Mesendoderm (in vitro differentiated cells): ENCODE measurements at regions not wholly inside any gene's neighbourhood (a gene's known extent, or its start where the extent isn't known, plus 50 kb on each side); places are given as distances from the start of the nearest gene placed in this dataset.

Experiments
- DNase-seq: peaks from one replicate; pipeline ENCODE4 v3.0.0; 2013
- H2AK5ac ChIP-seq: 2 replicates; pipeline ENCODE4 v1.6.1; 2013; ENCODE audit warnings: low read length, inconsistent platforms
- H2BK120ac ChIP-seq: 2 replicates; pipeline ENCODE4 v1.6.1; 2013; ENCODE audit warnings: low read depth, mild to moderate bottlenecking, low read length, moderate library complexity, mixed read lengths
- H2BK15ac ChIP-seq: replicated peaks from 2 replicates; pipeline ENCODE4 v1.6.1; 2013; ENCODE audit warnings: low read depth, mild to moderate bottlenecking, moderate library complexity
- H2BK5ac ChIP-seq: 2 replicates; pipeline ENCODE4 v1.6.1; 2013; ENCODE audit warnings: low read length, inconsistent platforms
- H3K18ac ChIP-seq: 2 replicates; pipeline ENCODE4 v1.6.1; 2013; ENCODE audit warnings: mild to moderate bottlenecking, low read length, mixed read lengths
- H3K23ac ChIP-seq: one replicate; pipeline ENCODE4 v1.6.1; 2013; ENCODE audit warnings: low read length
- H3K27ac ChIP-seq: 2 replicates; pipeline ENCODE4 v1.5.1; 2013; ENCODE audit warnings: low read depth, mild to moderate bottlenecking, inconsistent platforms, low read length, moderate library complexity
- H3K27me3 ChIP-seq: 2 replicates; pipeline ENCODE4 v1.6.1; 2013; ENCODE audit warnings: low read length, control low read depth, mild to moderate bottlenecking, inconsistent platforms; ENCODE audit not compliant: insufficient read depth, poor library complexity
- H3K36me3 ChIP-seq: 2 replicates; pipeline ENCODE4 v1.6.1; 2013; ENCODE audit warnings: low read length, inconsistent platforms; ENCODE audit not compliant: control insufficient read depth, insufficient read depth
- H3K4ac ChIP-seq: one replicate; pipeline ENCODE4 v1.6.1; 2013; ENCODE audit warnings: low read depth, mild to moderate bottlenecking, low read length, moderate library complexity
- H3K4me1 ChIP-seq: 2 replicates; pipeline ENCODE4 v1.6.1; 2013; ENCODE audit warnings: low read depth, low read length, inconsistent platforms; ENCODE audit not compliant: control insufficient read depth
- H3K4me2 ChIP-seq: 2 replicates; pipeline ENCODE4 v1.6.1; 2013; ENCODE audit warnings: low read length
- H3K4me3 ChIP-seq: 2 replicates; pipeline ENCODE4 v1.5.1; 2013; ENCODE audit warnings: mild to moderate bottlenecking, low read length
- H3K56ac ChIP-seq: one replicate; pipeline ENCODE4 v1.6.1; 2013; ENCODE audit warnings: low read length
- H3K79me1 ChIP-seq: 2 replicates; pipeline ENCODE4 v1.6.1; 2013; ENCODE audit warnings: low read length, inconsistent platforms
- H3K79me2 ChIP-seq: 2 replicates; pipeline ENCODE4 v1.6.1; 2013; ENCODE audit warnings: mild to moderate bottlenecking, low read length; ENCODE audit not compliant: control insufficient read depth, insufficient read depth
- H3K9ac ChIP-seq: 2 replicates; pipeline ENCODE4 v1.6.1; 2013; ENCODE audit warnings: low read length, inconsistent platforms
- H4K5ac ChIP-seq: one replicate; pipeline ENCODE4 v1.6.1; 2013; ENCODE audit warnings: low read length
- H4K8ac ChIP-seq: one replicate; pipeline ENCODE4 v1.6.1; 2013; ENCODE audit warnings: low read depth, mild to moderate bottlenecking, control low read depth, low read length, moderate library complexity
- WGBS: extraction: QIAGEN DNeasy Blood & Tissue Kit; methylation state at CpG from one replicate; pipeline ENCODE4 v1.1.7; 2013; ENCODE audit warnings: low lambda C conversion rate, missing lambda C conversion rate; ENCODE audit not compliant: insufficient coverage; ENCODE audit errors: extremely low coverage; 5-methylcytosine and 5-hydroxymethylcytosine counted together

DNA sequence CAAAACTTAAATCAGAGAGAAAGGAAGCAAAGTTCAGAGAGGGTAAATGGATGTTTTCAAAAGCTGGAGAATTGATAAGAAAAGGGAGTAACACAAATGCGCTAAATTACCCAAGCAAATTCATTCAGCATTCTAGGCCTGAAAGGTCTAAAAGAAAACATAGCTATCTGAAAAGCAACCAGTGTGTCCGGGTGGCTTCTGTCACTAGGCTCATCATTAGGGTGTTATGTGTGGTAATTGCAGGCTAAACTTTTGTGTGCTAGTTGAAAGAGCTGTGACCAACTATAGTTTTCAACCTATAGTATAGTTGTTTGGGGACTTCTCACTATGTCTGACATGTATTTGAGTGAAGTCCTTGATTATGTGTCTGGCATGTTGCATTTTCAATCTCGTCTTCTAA, 839.6 kb upstream of the ZEB2 start:
- Histone ChIP-seq H4K8ac (no peak overlapping the region), H3K27ac (no peak overlapping the region), H2AK5ac (no peak overlapping the region), H2BK120ac (no peak overlapping the region), H3K56ac (no peak overlapping the region), H3K4me2 (no peak overlapping the region), H3K36me3 (no peaks in the 10 kb centered on the region), H3K27me3 (no peaks in the 10 kb centered on the region), H4K5ac (no peak overlapping the region), H3K9ac (no peak overlapping the region), H3K18ac (no peak overlapping the region), H3K79me1 (no peaks in the 10 kb centered on the region), H3K79me2 (no peaks in the 10 kb centered on the region), H3K23ac (no peak overlapping the region), H3K4me3 (no peak overlapping the region), H3K4me1 (no peaks in the 10 kb centered on the region), H2BK5ac (no peak overlapping the region), H3K4ac (no peak overlapping the region), H2BK15ac (no peak overlapping the region)
- no peak for DNase-seq
- no CpG with 5 or more reads among the region's 3 CpGs for WGBS

DNA sequence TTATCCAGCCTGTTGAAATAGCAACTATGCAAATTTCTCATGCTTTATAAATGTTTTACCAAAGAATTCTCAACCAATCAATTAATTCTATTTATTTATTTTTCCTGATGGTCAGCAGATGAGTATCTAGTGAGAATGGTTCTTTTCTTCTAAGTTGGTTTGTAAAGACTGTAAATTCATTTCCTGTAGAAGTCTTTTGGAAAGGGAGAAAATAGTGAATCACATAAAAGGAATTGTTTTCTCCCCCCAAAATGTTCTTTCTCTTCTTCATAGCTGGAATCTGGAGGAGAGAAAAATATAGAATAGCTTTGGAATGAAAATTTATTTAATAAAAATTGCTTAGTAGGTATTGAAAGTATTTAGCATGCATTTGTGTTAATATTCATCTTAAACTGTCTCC, 836.1 kb upstream of the ZEB2 start:
- no peak overlapping the region for H2BK15ac ChIP-seq
- H4K5ac ChIP-seq = no peak overlapping the region
- H3K4me2 ChIP-seq = no peak overlapping the region
- H3K56ac ChIP-seq = no peak overlapping the region
- no peaks in the 10 kb centered on the region for H3K79me2 ChIP-seq
- H3K4ac ChIP-seq = no peak overlapping the region
- no peak overlapping the region for H2AK5ac ChIP-seq
- H3K4me1 ChIP-seq = no peaks in the 10 kb centered on the region
- H3K27ac ChIP-seq = no peak overlapping the region
- H3K36me3 ChIP-seq = no peaks in the 10 kb centered on the region
- no peak overlapping the region for H4K8ac ChIP-seq
- no peak overlapping the region for H3K4me3 ChIP-seq
- no peak overlapping the region for H2BK5ac ChIP-seq
- H3K18ac ChIP-seq = no peak overlapping the region
- no peak for DNase-seq
- no peak overlapping the region for H3K23ac ChIP-seq
- H3K9ac ChIP-seq = no peak overlapping the region
- H2BK120ac ChIP-seq = no peak overlapping the region
- no peaks in the 10 kb centered on the region for H3K27me3 ChIP-seq
- H3K79me1 ChIP-seq = no peaks in the 10 kb centered on the region

DNA sequence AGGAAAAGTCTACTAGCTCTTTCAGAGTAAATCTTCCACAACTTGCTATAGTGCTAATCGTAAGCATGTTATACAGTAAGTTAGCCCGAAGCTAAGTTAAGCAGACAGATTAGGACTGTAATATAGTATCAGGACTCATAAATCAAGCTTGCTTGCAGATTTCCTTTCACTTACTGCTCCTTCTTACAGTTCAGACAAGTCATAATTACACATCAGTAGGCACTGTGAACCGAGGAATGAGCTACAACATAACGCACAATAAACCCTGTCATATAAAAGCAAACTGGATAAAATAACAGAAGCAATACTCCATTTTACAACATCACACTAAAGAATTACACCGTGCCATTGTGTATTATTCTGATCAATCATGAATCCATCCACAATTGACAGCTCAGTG, 832.6 kb upstream of the ZEB2 start:
- Histone ChIP-seq H3K27ac (no peak overlapping the region), H3K36me3 (no peaks in the 10 kb centered on the region), H2BK15ac (no peak overlapping the region), H3K4ac (no peak overlapping the region), H3K4me1 (no peaks in the 10 kb centered on the region), H3K9ac (no peak overlapping the region), H3K4me3 (no peak overlapping the region), H2AK5ac (no peak overlapping the region), H4K8ac (no peak overlapping the region), H2BK120ac (no peak overlapping the region), H3K56ac (no peak overlapping the region), H3K23ac (no peak overlapping the region), H3K79me1 (no peaks in the 10 kb centered on the region), H3K4me2 (no peak overlapping the region), H3K79me2 (no peaks in the 10 kb centered on the region), H3K27me3 (no peaks in the 10 kb centered on the region), H3K18ac (no peak overlapping the region), H2BK5ac (no peak overlapping the region), H4K5ac (no peak overlapping the region)
- no CpG with 5 or more reads among the region's 5 CpGs for WGBS
- no peak for DNase-seq

DNA sequence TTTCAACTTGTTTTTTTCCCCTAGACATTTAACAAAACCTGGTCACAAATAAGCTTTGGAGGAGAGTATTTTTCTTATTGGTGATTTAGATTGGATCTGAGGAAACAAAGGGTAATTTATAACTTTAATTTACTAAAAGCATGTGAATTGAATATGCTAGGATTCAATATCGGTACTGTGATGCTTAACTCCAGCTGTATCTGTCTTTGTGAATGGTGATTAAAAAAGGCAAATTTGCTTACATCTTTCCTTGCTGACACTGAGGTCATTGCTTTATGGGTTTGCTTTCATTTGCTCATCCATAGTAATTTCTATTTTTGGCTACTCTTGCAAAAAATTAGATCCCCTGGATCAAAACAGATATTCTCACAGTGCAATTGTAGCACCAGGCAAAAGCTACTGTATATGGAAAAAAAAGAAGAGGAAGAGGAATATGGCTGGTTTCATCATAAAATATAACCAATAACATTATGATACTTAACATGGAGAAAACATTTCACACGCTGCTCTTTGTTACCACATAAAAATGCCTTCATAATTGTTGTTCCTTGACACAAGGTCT, 832.0 kb upstream of the ZEB2 start:
- no peak for DNase-seq
- H3K36me3 ChIP-seq = no peaks in the 10 kb centered on the region
- no peak overlapping the region for H4K8ac ChIP-seq
- no peak overlapping the region for H3K4me2 ChIP-seq
- H2BK5ac ChIP-seq = no peak overlapping the region
- H3K27me3 ChIP-seq = no peaks in the 10 kb centered on the region
- H3K23ac ChIP-seq = no peak overlapping the region
- H3K79me1 ChIP-seq = no peaks in the 10 kb centered on the region
- H3K56ac ChIP-seq = no peak overlapping the region
- WGBS = no CpG with 5 or more reads among the region's 2 CpGs
- H4K5ac ChIP-seq = no peak overlapping the region
- H2AK5ac ChIP-seq = no peak overlapping the region
- no peak overlapping the region for H2BK15ac ChIP-seq
- no peaks in the 10 kb centered on the region for H3K4me1 ChIP-seq
- no peak overlapping the region for H3K9ac ChIP-seq
- no peaks in the 10 kb centered on the region for H3K79me2 ChIP-seq
- H3K27ac ChIP-seq = no peak overlapping the region
- H2BK120ac ChIP-seq = no peak overlapping the region
- no peak overlapping the region for H3K4ac ChIP-seq
- H3K4me3 ChIP-seq = no peak overlapping the region
- H3K18ac ChIP-seq = no peak overlapping the region

DNA sequence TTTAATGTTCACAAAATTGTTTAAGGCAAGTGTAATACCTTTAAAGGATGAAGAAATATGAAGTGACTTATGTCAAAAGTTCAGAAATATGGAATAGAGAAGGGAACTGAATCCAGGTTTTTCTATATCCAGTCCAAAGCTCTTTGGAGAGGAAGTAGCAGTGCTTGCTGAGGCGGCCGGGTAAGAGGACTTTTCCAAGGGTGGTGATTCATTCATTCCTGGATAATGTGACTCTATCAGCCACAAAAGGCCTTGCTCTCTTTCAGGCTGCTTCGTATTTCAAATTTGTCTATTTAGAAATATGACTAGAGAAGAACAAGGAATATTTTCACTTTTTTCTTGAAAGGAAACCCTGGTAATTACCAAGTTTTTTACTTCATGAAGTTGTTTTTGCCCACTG, 830.1 kb upstream of the ZEB2 start:
- Histone ChIP-seq H4K5ac (no peak overlapping the region), H3K18ac (no peak overlapping the region), H2AK5ac (no peak overlapping the region), H3K9ac (no peak overlapping the region), H3K4me3 (no peak overlapping the region), H2BK120ac (no peak overlapping the region), H2BK5ac (no peak overlapping the region), H3K56ac (no peak overlapping the region), H3K27ac (no peak overlapping the region), H3K79me2 (no peaks in the 10 kb centered on the region), H3K79me1 (no peaks in the 10 kb centered on the region), H3K36me3 (no peaks in the 10 kb centered on the region), H3K4me1 (no peaks in the 10 kb centered on the region), H3K4ac (no peak overlapping the region), H3K27me3 (no peaks in the 10 kb centered on the region), H3K4me2 (no peak overlapping the region), H3K23ac (no peak overlapping the region), H4K8ac (no peak overlapping the region), H2BK15ac (no peak overlapping the region)
- DNase-seq = no peak
- WGBS = no CpG with 5 or more reads among the region's 3 CpGs

DNA sequence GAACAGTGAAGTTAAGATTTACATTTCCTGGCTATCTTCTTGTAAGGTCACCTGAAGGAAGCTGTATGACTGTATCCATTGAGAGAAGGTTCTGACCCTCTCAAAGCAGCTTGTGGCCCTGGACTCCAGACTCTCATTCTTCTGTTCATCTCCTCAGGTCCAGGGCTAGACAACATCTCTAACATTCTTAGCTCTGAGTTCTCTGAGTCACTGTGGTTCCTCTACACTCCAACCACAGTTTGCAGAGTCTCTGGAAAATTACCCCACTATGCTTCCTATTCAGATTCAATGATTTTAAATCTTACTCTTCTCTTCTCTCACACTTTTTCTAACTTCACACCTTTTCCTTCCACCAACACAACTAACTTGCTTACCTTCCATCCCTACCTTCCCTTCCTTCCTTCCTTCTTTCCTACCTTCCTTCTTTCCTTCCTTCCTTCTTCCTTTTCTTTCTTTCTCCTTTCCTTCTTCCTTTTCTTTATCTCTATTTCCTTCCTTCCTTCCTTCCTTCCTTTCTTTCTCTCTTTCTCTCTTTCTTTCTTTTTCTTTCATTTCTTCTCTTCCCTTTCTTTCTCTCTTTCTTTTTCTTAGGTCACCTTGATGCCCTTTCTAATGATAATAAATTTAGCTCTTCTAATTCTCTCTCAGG, 824.3 kb upstream of the ZEB2 start:
- Histone ChIP-seq H3K4ac (no peak overlapping the region), H4K8ac (no peak overlapping the region), H4K5ac (no peak overlapping the region), H2BK5ac (no peak overlapping the region), H3K4me2 (no peak overlapping the region), H3K18ac (no peak overlapping the region), H3K79me1 (no peaks in the 10 kb centered on the region), H3K79me2 (no peaks in the 10 kb centered on the region), H3K36me3 (no peaks in the 10 kb centered on the region), H2AK5ac (no peak overlapping the region), H3K23ac (no peak overlapping the region), H3K9ac (no peak overlapping the region), H3K4me1 (no peaks in the 10 kb centered on the region), H3K27ac (no peak overlapping the region), H2BK15ac (no peak overlapping the region), H2BK120ac (no peak overlapping the region), H3K27me3 (no peaks in the 10 kb centered on the region), H3K4me3 (no peak overlapping the region), H3K56ac (no peak overlapping the region)
- DNase-seq = no peak
